ENCODE measurements at regions not wholly inside any gene's neighbourhood (a gene's known extent, or its start where the extent isn't known, plus 50 kb on each side); places are given as distances from the start of the nearest gene placed in this dataset.

GRCh38 chr1:56071351-56071750 lies 508.0 kb downstream of the PLPP3 start:
- no peaks in the 10 kb centered on the region; the same call in 2 of the 3 replicates for H3K9me3 ChIP-seq (replicated peaks; ENCODE audit: control insufficient read depth, insufficient read depth, low read length)
- H3K27me3 ChIP-seq (replicated peaks in 1 of 2; ENCODE audit: control insufficient read depth in 2 of 2, insufficient read depth in 2 of 2, low read length in 1 of 2) = no peaks in the 10 kb centered on the region
- ChIA-PET CTCF (interaction anchor here (1.0 kb wide), 1 partner anchor 16 kb away, joined by 3 read pairs; no protein-coding TSS in a partner anchor), POLR2A (interaction anchor here (0.6 to 1.1 kb wide), 3 partner anchors 12 to 64 kb away, joined by 3 read pairs; no protein-coding TSS in a partner anchor), SMC1A (ENCODE audit: uncharacterized antibody, unreplicated experiment) (interaction anchor here (0.9 to 3.6 kb wide), 9 partner anchors 10 to 505 kb away, joined by 3 to 23 read pairs (median 5); no protein-coding TSS in a partner anchor), RAD21 (ENCODE audit: unreplicated experiment) (interaction anchor here (0.5 to 2.5 kb wide), 6 partner anchors 13 to 513 kb away, joined by 3 to 6 read pairs (median 4); no protein-coding TSS in a partner anchor)
- WGBS (ENCODE audit: insufficient coverage, insufficient replicate concordance, low lambda C conversion rate, missing lambda C conversion rate) = 26% methylated on average over 3 of the region's 3 CpGs
- H3K36me3 ChIP-seq (ENCODE audit: control insufficient read depth in 2 of 2, insufficient read depth in 2 of 2, low read length in 1 of 2) = no peaks in the 10 kb centered on the region
- H2AFZ ChIP-seq (ENCODE audit: control insufficient read depth, low read depth, low read length) = no peak overlapping the region
- no peak overlapping the region for H3K4me3 ChIP-seq
- H3K27ac ChIP-seq (ENCODE audit: control insufficient read depth, insufficient read depth) = no peak overlapping the region
- no peak overlapping the region for H3K9ac ChIP-seq (ENCODE audit: control insufficient read depth, insufficient read depth, low read length)
- H3K4me2 ChIP-seq (ENCODE audit: control insufficient read depth, insufficient read depth) = no peak overlapping the region
- no peak for FAIRE-seq
- no TSS peak for BruUV-seq (replicated peaks)
- TF ChIP-seq RAD21 (IDR thresholded peaks at IDR 0.05; ENCODE audit: insufficient read depth, low read depth, low read length) = no peak
- TF ChIP-seq BRCA1 (IDR thresholded peaks at IDR 0.05; ENCODE audit: low read depth, low read length) = no peak
- no peak for TF ChIP-seq SMC3 (IDR thresholded peaks at IDR 0.05; ENCODE audit: borderline replicate concordance, low read length)
- no peak for TF ChIP-seq MYC (IDR thresholded peaks at IDR 0.05; ENCODE audit: insufficient read depth, insufficient read length, insufficient replicate concordance, low read length, severe bottlenecking)
- peak; percentile 60 for ATAC-seq
- H3K4me1 ChIP-seq (ENCODE audit: control insufficient read depth, insufficient read depth, low read length) = no peaks in the 10 kb centered on the region
- H3K79me2 ChIP-seq (ENCODE audit: control insufficient read depth, insufficient read depth, low read length) = no peaks in the 10 kb centered on the region
- in situ Hi-C loops (cut with MboI) (no loop called here), intact Hi-C loops (cut with micrococcal nuclease; ENCODE audit: unreplicated experiment) (no loop called here)
- DNase-seq (ENCODE audit: low read depth, low spot score) = no peak
- H4K20me1 ChIP-seq (ENCODE audit: control insufficient read depth, insufficient read depth) = no peaks in the 10 kb centered on the region

DNA sequence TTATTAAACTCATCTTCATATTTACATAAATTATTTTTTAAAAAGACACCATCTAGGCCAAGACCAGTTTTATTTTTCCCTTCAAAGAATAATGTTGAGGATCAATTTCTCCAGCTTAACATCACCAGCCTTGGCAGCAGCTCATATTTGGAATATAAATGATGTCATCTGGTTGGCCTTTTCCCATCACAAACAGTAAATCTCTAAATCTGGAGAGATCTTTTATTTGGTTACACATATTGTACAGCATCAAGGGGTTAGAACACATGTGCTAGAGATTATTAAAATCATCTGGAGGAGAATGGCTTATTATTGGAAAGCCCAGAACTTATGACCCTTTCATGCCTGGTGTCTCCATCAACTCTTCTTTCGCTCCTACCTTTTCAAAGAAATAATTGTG lies 508.8 kb downstream of the PLPP3 start:
- TF ChIP-seq, protein P1, sequence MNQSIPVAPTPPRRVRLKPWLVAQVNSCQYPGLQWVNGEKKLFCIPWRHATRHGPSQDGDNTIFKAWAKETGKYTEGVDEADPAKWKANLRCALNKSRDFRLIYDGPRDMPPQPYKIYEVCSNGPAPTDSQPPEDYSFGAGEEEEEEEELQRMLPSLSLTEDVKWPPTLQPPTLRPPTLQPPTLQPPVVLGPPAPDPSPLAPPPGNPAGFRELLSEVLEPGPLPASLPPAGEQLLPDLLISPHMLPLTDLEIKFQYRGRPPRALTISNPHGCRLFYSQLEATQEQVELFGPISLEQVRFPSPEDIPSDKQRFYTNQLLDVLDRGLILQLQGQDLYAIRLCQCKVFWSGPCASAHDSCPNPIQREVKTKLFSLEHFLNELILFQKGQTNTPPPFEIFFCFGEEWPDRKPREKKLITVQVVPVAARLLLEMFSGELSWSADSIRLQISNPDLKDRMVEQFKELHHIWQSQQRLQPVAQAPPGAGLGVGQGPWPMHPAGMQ (IDR thresholded peaks at IDR 0.05; ENCODE audit: borderline replicate concordance) = no peak
- TF ChIP-seq ATF7 (IDR thresholded peaks at IDR 0.05; ENCODE audit: low read depth) = 0 out of 2 replicates have a peak, but pooled peaks have one; percentile 25
- H4K20me1 ChIP-seq (ENCODE audit: control insufficient read depth, insufficient read depth) = no peaks in the 10 kb centered on the region
- H3K9ac ChIP-seq (ENCODE audit: control insufficient read depth, insufficient read depth, low read length) = no peak overlapping the region
- FAIRE-seq (no peak), ATAC-seq (no peak), DNase-seq (ENCODE audit: low read depth, low spot score) (no peak)
- no peak overlapping the region for H3K4me2 ChIP-seq (ENCODE audit: control insufficient read depth, insufficient read depth)
- ChIA-PET CTCF (no interaction called here), POLR2A (no interaction called here), SMC1A (ENCODE audit: uncharacterized antibody, unreplicated experiment) (interaction anchor here (0.9 to 3.6 kb wide), 5 partner anchors 10 to 58 kb away, joined by 3 to 23 read pairs (median 3); no protein-coding TSS in a partner anchor), RAD21 (ENCODE audit: unreplicated experiment) (interaction anchor here (1.0 to 1.3 kb wide), 2 partner anchors 112 to 504 kb away, joined by 3 read pairs; no protein-coding TSS in a partner anchor)
- H3K4me3 ChIP-seq = no peak overlapping the region
- H3K36me3 ChIP-seq (ENCODE audit: control insufficient read depth in 2 of 2, insufficient read depth in 2 of 2, low read length in 1 of 2) = no peaks in the 10 kb centered on the region
- no peaks in the 10 kb centered on the region for H3K4me1 ChIP-seq (ENCODE audit: control insufficient read depth, insufficient read depth, low read length)
- in situ Hi-C loops (cut with MboI) = no loop called here
- intact Hi-C loops (cut with micrococcal nuclease; ENCODE audit: unreplicated experiment) = no loop called here
- WGBS (ENCODE audit: insufficient coverage, insufficient replicate concordance, low lambda C conversion rate, missing lambda C conversion rate) = 0% methylated on average over 1 of the region's 1 CpG
- no peaks in the 10 kb centered on the region; the same call in 2 of the 3 replicates for H3K9me3 ChIP-seq (replicated peaks; ENCODE audit: control insufficient read depth, insufficient read depth, low read length)
- no peaks in the 10 kb centered on the region for H3K79me2 ChIP-seq (ENCODE audit: control insufficient read depth, insufficient read depth, low read length)
- BruUV-seq (replicated peaks) = no TSS peak
- no peak overlapping the region for H2AFZ ChIP-seq (ENCODE audit: control insufficient read depth, low read depth, low read length)
- H3K27ac ChIP-seq (ENCODE audit: control insufficient read depth, insufficient read depth) = no peak overlapping the region
- no peaks in the 10 kb centered on the region for H3K27me3 ChIP-seq (replicated peaks in 1 of 2; ENCODE audit: control insufficient read depth in 2 of 2, insufficient read depth in 2 of 2, low read length in 1 of 2)
